B cell (primary cell): ENCODE measurements at regions not wholly inside any gene's neighbourhood (a gene's known extent, or its start where the extent isn't known, plus 50 kb on each side); places are given as distances from the start of the nearest gene placed in this dataset.

ENCODE experiments used
- ATAC-seq: fragments of 200-7000 bp; cut with Tn5 transposase; one replicate; pipeline ENCODE4 v1.10.0; 2021; ENCODE audit warnings: low read depth, mild to moderate bottlenecking, moderate number of reproducible peaks, moderate library complexity
- CTCF ChIA-PET: fragments of 350-600 bp; sonication (Branson Sonifier 250); formaldehyde crosslinking; loops from one replicate; lab custom pipeline; 2021; ENCODE audit warnings: antibody characterized with exemption, inconsistent platforms; lab: Charles Lee
- POLR2A ChIA-PET: fragments of 350-600 bp; sonication (Branson Sonifier 250); formaldehyde crosslinking; loops from one replicate; lab custom pipeline; 2021; ENCODE audit warnings: antibody characterized with exemption; lab: Charles Lee
- DNase-seq: peaks from one replicate; pipeline ENCODE4 v3.0.0; 2013
- H2AFZ ChIP-seq: 2 replicates; pipeline ENCODE4 v1.6.1; 2012; ENCODE audit warnings: mild to moderate bottlenecking, low read depth, low read length; ENCODE audit not compliant: insufficient read depth, poor library complexity, severe bottlenecking
- H3K27ac ChIP-seq, 2 donors: 1 replicate in 1 of 2; 2 replicates in 1 of 2; pipeline ENCODE4 v1.5.1; 2012 to 2013; ENCODE audit warnings: low read length in 2 of 2, mild to moderate bottlenecking in 2 of 2, moderate library complexity in 1 of 2
- H3K27me3 ChIP-seq, 4 experiments: fragments of 200-600 bp in 1 of 4; sonication (generic) in 1 of 4; replicated peaks in 1 of 4; 1 replicate in 2 of 4; 2 replicates in 2 of 4; pipeline versions ENCODE4 v1.6.1 to v1.7.0; 2013 to 2016; ENCODE audit warnings: low read length in 3 of 4, mild to moderate bottlenecking in 2 of 4, mixed read lengths in 1 of 4, moderate library complexity in 1 of 4; ENCODE audit not compliant: insufficient read depth in 4 of 4, control insufficient read depth in 3 of 4; ENCODE audit errors: control extremely low read depth in 1 of 4
- H3K36me3 ChIP-seq, 2 experiments: replicated peaks in 1 of 2; 1 replicate in 1 of 2; 2 replicates in 1 of 2; pipeline versions ENCODE4 v1.6.1 to v1.7.1; 2013; ENCODE audit warnings: low read length in 1 of 2; ENCODE audit not compliant: insufficient read depth in 2 of 2, control insufficient read depth in 1 of 2; ENCODE audit errors: control extremely low read depth in 1 of 2, extremely low read depth in 1 of 2
- H3K4me1 ChIP-seq, 2 donors: fragments of 200-600 bp in 1 of 2; sonication (generic) in 1 of 2; 1 replicate in 1 of 2; 2 replicates in 1 of 2; pipeline versions ENCODE4 v1.5.1 to v1.6.1; 2013 to 2017; ENCODE audit warnings: low read length in 2 of 2; ENCODE audit not compliant: control insufficient read depth in 2 of 2, insufficient read depth in 2 of 2
- H3K4me2 ChIP-seq: replicated peaks from 2 replicates; pipeline ENCODE3; 2012; ENCODE audit warnings: mild to moderate bottlenecking, low read depth, low read length; ENCODE audit not compliant: poor library complexity, severe bottlenecking
- H3K4me3 ChIP-seq, 5 experiments: fragments of 200-600 bp in 1 of 5; sonication (generic) in 1 of 5; 1 replicate in 3 of 5; 2 replicates in 2 of 5; pipeline versions ENCODE4 v1.5.1 to v1.7.0; 2011 to 2016; ENCODE audit warnings: low read length in 4 of 5, mild to moderate bottlenecking in 4 of 5, low read depth in 2 of 5, control low read depth in 1 of 5, moderate library complexity in 1 of 5; ENCODE audit not compliant: insufficient read depth in 1 of 5; ENCODE audit errors: control extremely low read depth in 1 of 5, extremely low read depth in 1 of 5
- H3K79me2 ChIP-seq: fragments of 200-600 bp; sonication (generic); one replicate; pipeline ENCODE4 v1.6.0; 2016; ENCODE audit warnings: low read length; ENCODE audit not compliant: control insufficient read depth, insufficient read depth
- H3K9ac ChIP-seq: fragments of 200-600 bp; sonication (generic); 2 replicates; pipeline ENCODE4 v1.6.1; 2017; ENCODE audit warnings: mild to moderate bottlenecking, low read length, moderate library complexity
- H3K9me3 ChIP-seq, 3 donors: one replicate each; pipeline versions ENCODE4 v1.6.1 to v1.7.1; 2013; ENCODE audit warnings: low read length in 2 of 3; ENCODE audit not compliant: control insufficient read depth in 2 of 3, insufficient read depth in 1 of 3; ENCODE audit errors: control extremely low read depth in 1 of 3
- H4K20me1 ChIP-seq: 2 replicates; pipeline ENCODE4 v1.6.0; 2012; ENCODE audit warnings: mild to moderate bottlenecking, low read length; ENCODE audit not compliant: insufficient read depth, control insufficient read depth, poor library complexity, severe bottlenecking
- H3K27ac Mint-ChIP-seq: one replicate; pipeline ENCODE4 v1.8.0; 2021; ENCODE audit warnings: mixed read lengths
- H3K27me3 Mint-ChIP-seq: one replicate; pipeline ENCODE4 v1.8.0; 2021; ENCODE audit warnings: mixed read lengths
- H3K4me1 Mint-ChIP-seq: one replicate; pipeline ENCODE4 v1.8.0; 2021; ENCODE audit warnings: mixed read lengths
- H3K4me3 Mint-ChIP-seq: one replicate; pipeline ENCODE4 v1.8.0; 2021; ENCODE audit warnings: mixed read lengths
- H3K9me3 Mint-ChIP-seq: one replicate; pipeline ENCODE4 v1.8.0; 2022; ENCODE audit warnings: mixed read lengths; ENCODE audit not compliant: insufficient read depth
- EZH2 ChIP-seq: IDR thresholded peaks from 2 replicates; pipeline ENCODE4 v1.6.1; 2012; ENCODE audit warnings: borderline replicate concordance, low read depth, mild to moderate bottlenecking, moderate library complexity, low read length; ENCODE audit not compliant: insufficient read depth, poor library complexity, severe bottlenecking
- WGBS: methylation state at CpG from one replicate; pipeline ENCODE4 v1.1.5; 2013; ENCODE audit warnings: missing lambda C conversion rate; ENCODE audit not compliant: insufficient coverage; 5-methylcytosine and 5-hydroxymethylcytosine counted together
- intact Hi-C: fragments of 100-400 bp; cut with micrococcal nuclease; formaldehyde crosslinking; loops from one replicate; pipeline ENCODE4 v1.10.0; 2022
- TF ChIP-seq, protein P1 (sequence below): fragments of 200-600 bp; IDR thresholded peaks from one replicate; pipeline ENCODE4 v1.8.0; 2022; ENCODE audit warnings: antibody characterized with exemption, mild to moderate bottlenecking

DNA sequence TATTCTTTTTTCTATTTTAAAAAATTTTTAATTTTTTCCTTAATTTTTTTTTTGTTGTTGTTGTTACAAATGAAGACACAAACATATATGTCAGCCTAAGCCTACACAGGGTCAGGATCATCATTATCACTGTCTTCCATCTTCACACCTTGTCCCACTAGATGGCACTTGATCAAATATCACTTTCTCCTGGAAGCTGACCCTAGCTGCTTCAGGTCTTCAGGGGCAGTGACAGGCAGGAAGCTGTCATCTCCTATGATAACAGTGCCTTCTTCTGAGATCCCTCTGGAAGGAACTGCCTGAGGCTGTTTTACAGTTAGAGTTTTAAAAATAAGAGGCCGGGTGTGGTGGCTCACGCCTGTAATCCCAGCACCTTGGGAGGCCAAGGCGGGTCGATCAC is 70.2 kb upstream of the EEF1E1 start:
- WGBS: 88% methylated on average over 3 of the region's 4 CpGs
- POLR2A ChIA-PET: no interaction called here

GRCh38 chr6:8170754-8171153 is 68.4 kb upstream of the EEF1E1 start:
- Histone ChIP-seq H3K9ac (no peak overlapping the region), H3K4me1 (no peaks in the 10 kb centered on the region), H3K4me2 (no peak overlapping the region), H3K79me2 (no peaks in the 10 kb centered on the region), H3K4me3 (no peak overlapping the region), H3K9me3 (no peaks in the 10 kb centered on the region), H4K20me1 (no peaks in the 10 kb centered on the region), H3K27me3 (no peaks in the 10 kb centered on the region), H2AFZ (no peak overlapping the region), H3K36me3 (no peaks in the 10 kb centered on the region), H3K27ac (no peak overlapping the region)
- DNase-seq (no peak), ATAC-seq (no peak)
- ChIA-PET CTCF (interaction anchor here (1.2 kb wide), 1 partner anchor 47 kb away, joined by 3 read pairs; no protein-coding TSS in a partner anchor), POLR2A (no interaction called here)
- TF ChIP-seq, protein P1, sequence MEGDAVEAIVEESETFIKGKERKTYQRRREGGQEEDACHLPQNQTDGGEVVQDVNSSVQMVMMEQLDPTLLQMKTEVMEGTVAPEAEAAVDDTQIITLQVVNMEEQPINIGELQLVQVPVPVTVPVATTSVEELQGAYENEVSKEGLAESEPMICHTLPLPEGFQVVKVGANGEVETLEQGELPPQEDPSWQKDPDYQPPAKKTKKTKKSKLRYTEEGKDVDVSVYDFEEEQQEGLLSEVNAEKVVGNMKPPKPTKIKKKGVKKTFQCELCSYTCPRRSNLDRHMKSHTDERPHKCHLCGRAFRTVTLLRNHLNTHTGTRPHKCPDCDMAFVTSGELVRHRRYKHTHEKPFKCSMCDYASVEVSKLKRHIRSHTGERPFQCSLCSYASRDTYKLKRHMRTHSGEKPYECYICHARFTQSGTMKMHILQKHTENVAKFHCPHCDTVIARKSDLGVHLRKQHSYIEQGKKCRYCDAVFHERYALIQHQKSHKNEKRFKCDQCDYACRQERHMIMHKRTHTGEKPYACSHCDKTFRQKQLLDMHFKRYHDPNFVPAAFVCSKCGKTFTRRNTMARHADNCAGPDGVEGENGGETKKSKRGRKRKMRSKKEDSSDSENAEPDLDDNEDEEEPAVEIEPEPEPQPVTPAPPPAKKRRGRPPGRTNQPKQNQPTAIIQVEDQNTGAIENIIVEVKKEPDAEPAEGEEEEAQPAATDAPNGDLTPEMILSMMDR: no peak
- TF ChIP-seq EZH2: no peak
- Mint-ChIP-seq H3K27ac (no peak overlapping the region), H3K9me3 (no peaks in the 10 kb centered on the region), H3K4me1 (no peaks in the 10 kb centered on the region), H3K27me3 (peaks cover 10% of the 10 kb centered on the region), H3K4me3 (no peak overlapping the region)
- intact Hi-C loops: no loop called here
- no CpG with 5 or more reads among the region's 3 CpGs for WGBS

More for the DNA sequence above, 70.2 kb upstream of the EEF1E1 start:
- no peaks in the 10 kb centered on the region for H3K79me2 ChIP-seq
- H3K9me3 ChIP-seq: no peaks in the 10 kb centered on the region
- no peaks in the 10 kb centered on the region for H3K9me3 Mint-ChIP-seq
- TF ChIP-seq, protein P1: no peak
- no peak for TF ChIP-seq EZH2
- H4K20me1 ChIP-seq: no peaks in the 10 kb centered on the region
- no peak overlapping the region for H3K9ac ChIP-seq
- no peaks in the 10 kb centered on the region for H3K4me1 Mint-ChIP-seq
- H3K4me3 Mint-ChIP-seq: no peak overlapping the region
- no peak overlapping the region for H2AFZ ChIP-seq
- DNase-seq: no peak
- no peak overlapping the region for H3K27ac Mint-ChIP-seq
- no peak overlapping the region for H3K4me3 ChIP-seq
- no peak for ATAC-seq
- no peaks in the 10 kb centered on the region for H3K36me3 ChIP-seq
- CTCF ChIA-PET: no interaction called here
- H3K27me3 Mint-ChIP-seq: peaks cover 13% of the 10 kb centered on the region
- no peaks in the 10 kb centered on the region for H3K4me1 ChIP-seq
- H3K27ac ChIP-seq: no peak overlapping the region
- no peak overlapping the region for H3K4me2 ChIP-seq
- H3K27me3 ChIP-seq: no peaks in the 10 kb centered on the region
- intact Hi-C loops: no loop called here
